Panc1 (cell line): ENCODE measurements at regions not wholly inside any gene's neighbourhood (a gene's known extent, or its start where the extent isn't known, plus 50 kb on each side); places are given as distances from the start of the nearest gene placed in this dataset.

Experiments
- ATAC-seq: fragments of 200-7000 bp; cut with Tn5 transposase; 2 replicates; pipeline ENCODE4 v1.9.1; 2020; ENCODE audit warnings: mild to moderate bottlenecking, moderate library complexity
- BruUV-seq: library from RNA; stranded (reverse); fragments of 400-500 nt; replicated peaks from 2 replicates; lab custom pipeline; 2021; lab: Mats Ljungman, UMichigan
- CTCF ChIA-PET: fragments of 300-600 bp; sonication (Branson Sonifier 250); formaldehyde crosslinking; loops from one replicate; lab custom pipeline; 2022; ENCODE audit warnings: antibody characterized with exemption; lab: Charles Lee
- POLR2A ChIA-PET: fragments of 300-600 bp; sonication (Branson Sonifier 250); formaldehyde crosslinking; loops from one replicate; lab custom pipeline; 2022; ENCODE audit warnings: antibody characterized with exemption; lab: Charles Lee
- DNase-seq: peaks from one replicate; pipeline ENCODE4 v3.0.0-alpha.2; 2010; ENCODE audit warnings: low read depth, low spot score
- H3K27ac ChIP-seq: 2 replicates; pipeline ENCODE4 v1.5.1; 2011; ENCODE audit warnings: mild to moderate bottlenecking, low read length, inconsistent platforms
- H3K27me3 ChIP-seq: fragments of 200-500 bp; sonication (Bioruptor generic); 2 replicates; pipeline ENCODE4 v1.6.0; 2014; ENCODE audit warnings: low read length, inconsistent platforms; ENCODE audit not compliant: control insufficient read depth, insufficient read depth
- H3K36me3 ChIP-seq: fragments of 200-500 bp; sonication (Bioruptor generic); 2 replicates; pipeline ENCODE4 v1.5.1; 2014; ENCODE audit warnings: inconsistent platforms, mild to moderate bottlenecking, low read length, moderate library complexity; ENCODE audit not compliant: control insufficient read depth, insufficient read depth
- H3K4me1 ChIP-seq: 2 replicates; pipeline ENCODE4 v1.5.1; 2011; ENCODE audit warnings: inconsistent platforms, mild to moderate bottlenecking, low read length, moderate library complexity; ENCODE audit not compliant: control insufficient read depth, insufficient read depth
- H3K4me3 ChIP-seq, 2 experiments: 2 replicates each; pipeline ENCODE4 v1.5.1; 2011 to 2012; ENCODE audit warnings: low read depth in 2 of 2, low read length in 2 of 2, mild to moderate bottlenecking in 2 of 2, inconsistent platforms in 1 of 2, moderate library complexity in 1 of 2
- H3K9me3 ChIP-seq: fragments of 200-500 bp; sonication (Bioruptor generic); 2 replicates; pipeline ENCODE4 v1.5.1; 2014; ENCODE audit warnings: low read depth, mild to moderate bottlenecking, inconsistent platforms, low read length, moderate library complexity; ENCODE audit not compliant: control insufficient read depth, insufficient read depth
- CTCF ChIP-seq: fragments of 450-650 bp; IDR thresholded peaks from 2 replicates; pipeline ENCODE4 v1.5.1; 2017; ENCODE audit warnings: mild to moderate bottlenecking
- POLR2AphosphoS5 ChIP-seq: IDR thresholded peaks from 2 replicates; pipeline ENCODE4 v1.6.1; 2012; ENCODE audit warnings: mild to moderate bottlenecking, low read depth, low read length, moderate library complexity
- SIN3A ChIP-seq: IDR thresholded peaks from 2 replicates; pipeline ENCODE4 v1.6.1; 2012; ENCODE audit warnings: low read depth, mild to moderate bottlenecking, low read length, moderate library complexity, borderline replicate concordance; ENCODE audit not compliant: insufficient read depth
- TCF7L2 ChIP-seq: IDR thresholded peaks from 2 replicates; pipeline ENCODE4 v1.6.1; 2011; ENCODE audit warnings: mild to moderate bottlenecking, low read depth, low read length, inconsistent platforms
- in situ Hi-C: cut with HindIII; loops from 2 replicates; pipeline ENCODE4 v1.10.0; 2016; ENCODE audit warnings: low sequenced_read_pairs, low pct_unique_long_range_greater_than_20kb
- intact Hi-C: fragments of 100-400 bp; cut with micrococcal nuclease; formaldehyde crosslinking; loops from one replicate; pipeline ENCODE4 v1.10.0; 2022; ENCODE audit not compliant: unreplicated experiment
- TF ChIP-seq, protein P1 (sequence below), 2 experiments: IDR thresholded peaks; 2 replicates each; pipeline ENCODE4 v1.6.1; 2011 to 2012; ENCODE audit warnings: low read depth in 2 of 2, control low read depth in 1 of 2, low read length in 1 of 2, mild to moderate bottlenecking in 1 of 2, moderate library complexity in 1 of 2; ENCODE audit not compliant: insufficient read depth in 1 of 2

DNA sequence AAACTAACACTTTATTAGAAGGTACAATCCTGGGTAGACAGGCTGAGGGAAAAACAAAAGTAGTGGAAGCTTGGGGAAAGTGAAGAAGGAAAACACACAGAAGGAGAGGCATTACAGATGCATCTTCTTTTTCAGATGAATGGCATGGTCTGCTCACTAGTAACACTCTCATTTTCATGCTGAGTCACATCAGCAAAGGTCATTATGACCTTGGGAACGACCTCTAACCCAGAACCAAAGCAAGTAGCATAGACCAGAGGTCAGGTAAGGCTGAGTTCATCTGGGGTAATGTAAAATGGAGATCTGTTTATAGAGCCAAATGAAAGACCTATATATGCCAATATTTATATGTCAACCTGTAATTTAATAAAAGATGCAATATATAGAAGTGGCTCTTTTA lies 294.4 kb upstream of the LRRTM4 start:
- H3K27ac ChIP-seq = no peak overlapping the region
- in situ Hi-C loops (no loop called here), intact Hi-C loops (no loop called here)
- DNase-seq = no peak
- BruUV-seq = no TSS peak
- H3K4me1 ChIP-seq = no peaks in the 10 kb centered on the region
- H3K36me3 ChIP-seq = no peaks in the 10 kb centered on the region
- H3K9me3 ChIP-seq = no peaks in the 10 kb centered on the region
- no peaks in the 10 kb centered on the region for H3K27me3 ChIP-seq
- no peak for TF ChIP-seq TCF7L2
- TF ChIP-seq, protein P1, sequence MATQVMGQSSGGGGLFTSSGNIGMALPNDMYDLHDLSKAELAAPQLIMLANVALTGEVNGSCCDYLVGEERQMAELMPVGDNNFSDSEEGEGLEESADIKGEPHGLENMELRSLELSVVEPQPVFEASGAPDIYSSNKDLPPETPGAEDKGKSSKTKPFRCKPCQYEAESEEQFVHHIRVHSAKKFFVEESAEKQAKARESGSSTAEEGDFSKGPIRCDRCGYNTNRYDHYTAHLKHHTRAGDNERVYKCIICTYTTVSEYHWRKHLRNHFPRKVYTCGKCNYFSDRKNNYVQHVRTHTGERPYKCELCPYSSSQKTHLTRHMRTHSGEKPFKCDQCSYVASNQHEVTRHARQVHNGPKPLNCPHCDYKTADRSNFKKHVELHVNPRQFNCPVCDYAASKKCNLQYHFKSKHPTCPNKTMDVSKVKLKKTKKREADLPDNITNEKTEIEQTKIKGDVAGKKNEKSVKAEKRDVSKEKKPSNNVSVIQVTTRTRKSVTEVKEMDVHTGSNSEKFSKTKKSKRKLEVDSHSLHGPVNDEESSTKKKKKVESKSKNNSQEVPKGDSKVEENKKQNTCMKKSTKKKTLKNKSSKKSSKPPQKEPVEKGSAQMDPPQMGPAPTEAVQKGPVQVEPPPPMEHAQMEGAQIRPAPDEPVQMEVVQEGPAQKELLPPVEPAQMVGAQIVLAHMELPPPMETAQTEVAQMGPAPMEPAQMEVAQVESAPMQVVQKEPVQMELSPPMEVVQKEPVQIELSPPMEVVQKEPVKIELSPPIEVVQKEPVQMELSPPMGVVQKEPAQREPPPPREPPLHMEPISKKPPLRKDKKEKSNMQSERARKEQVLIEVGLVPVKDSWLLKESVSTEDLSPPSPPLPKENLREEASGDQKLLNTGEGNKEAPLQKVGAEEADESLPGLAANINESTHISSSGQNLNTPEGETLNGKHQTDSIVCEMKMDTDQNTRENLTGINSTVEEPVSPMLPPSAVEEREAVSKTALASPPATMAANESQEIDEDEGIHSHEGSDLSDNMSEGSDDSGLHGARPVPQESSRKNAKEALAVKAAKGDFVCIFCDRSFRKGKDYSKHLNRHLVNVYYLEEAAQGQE (IDR thresholded peaks at IDR 0.05; ENCODE audit: insufficient read depth in 1 of 2, low read depth in 2 of 2, low read length in 1 of 2) = no peak
- ATAC-seq = no peak
- ChIA-PET CTCF (no interaction called here), POLR2A (no interaction called here)
- H3K4me3 ChIP-seq = no peak overlapping the region

DNA sequence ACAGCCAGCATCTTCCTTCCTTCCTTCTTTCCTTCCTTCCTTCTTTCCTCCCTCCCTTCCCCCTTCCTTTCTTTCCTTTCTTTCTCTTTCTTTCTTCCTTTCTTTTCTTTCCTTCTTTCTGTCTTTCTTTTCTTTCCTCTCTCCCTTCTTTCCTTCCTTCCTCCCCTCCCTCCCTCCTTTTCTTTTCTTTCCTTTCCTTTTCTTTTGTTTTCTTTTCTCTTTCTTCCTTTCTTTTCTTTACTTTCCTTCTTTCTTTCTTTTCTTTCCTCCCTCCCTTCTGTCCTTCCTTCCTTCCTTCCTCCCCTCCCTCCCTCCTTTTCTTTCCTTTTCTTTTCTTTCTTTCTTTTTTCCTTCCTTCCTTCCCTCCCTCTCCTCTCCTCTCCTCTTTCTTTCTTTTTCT lies 296.0 kb upstream of the LRRTM4 start:
- H3K27ac ChIP-seq = no peak overlapping the region
- no TSS peak for BruUV-seq
- in situ Hi-C loops (no loop called here), intact Hi-C loops (no loop called here)
- H3K27me3 ChIP-seq = no peaks in the 10 kb centered on the region
- H3K4me3 ChIP-seq = no peak overlapping the region
- POLR2A ChIA-PET = no interaction called here
- CTCF ChIA-PET = no interaction called here
- no peaks in the 10 kb centered on the region for H3K4me1 ChIP-seq
- TF ChIP-seq POLR2AphosphoS5 (no peak), TCF7L2 (no peak), CTCF (no peak), SIN3A (no peak)
- TF ChIP-seq, protein P1 (IDR thresholded peaks at IDR 0.05; ENCODE audit: insufficient read depth in 1 of 2, low read depth in 2 of 2, low read length in 1 of 2) = no peak
- H3K9me3 ChIP-seq = no peaks in the 10 kb centered on the region
- no peak for DNase-seq
- ATAC-seq = no peak
- no peaks in the 10 kb centered on the region for H3K36me3 ChIP-seq
